HL-60 (cell line): ENCODE measurements at regions not wholly inside any gene's neighbourhood (a gene's known extent, or its start where the extent isn't known, plus 50 kb on each side); places are given as distances from the start of the nearest gene placed in this dataset.

Experiments used
- CTCF ChIP-seq: IDR thresholded peaks from one replicate; pipeline ENCODE4 v1.5.1; 2011; ENCODE audit warnings: low read length, control low read depth, inconsistent platforms; ENCODE audit not compliant: insufficient read depth
- POLR2AphosphoS5 ChIP-seq: IDR thresholded peaks from 2 replicates; pipeline ENCODE4 v1.6.1; 2012; ENCODE audit warnings: low read depth

- no peak for TF ChIP-seq POLR2AphosphoS5
- no peak for TF ChIP-seq CTCF
Observed at GRCh38 chrX:39414290-39414854, 613.1 kb downstream of the MID1IP1 start.
